ENCODE measurements at regions not wholly inside any gene's neighbourhood (a gene's known extent, or its start where the extent isn't known, plus 50 kb on each side); places are given as distances from the start of the nearest gene placed in this dataset.

GRCh38 chr2:181281206-181281832 lies 175.9 kb upstream of the ITGA4 start:
- TF ChIP-seq POLR2A (IDR thresholded peaks at IDR 0.05) (no peak), CTCF (IDR thresholded peaks at IDR 0.05) (no peak), POLR2AphosphoS5 (IDR thresholded peaks at IDR 0.05) (no peak), EP300 (IDR thresholded peaks at IDR 0.05; ENCODE audit: low read depth) (no peak)
- intact Hi-C loops (cut with DNase I; ENCODE audit: low total_unique reads), result no loop called here
- no peaks in the 10 kb centered on the region for H3K27me3 ChIP-seq
- WGBS, 2 donors (ENCODE audit: low coverage in 1 of 2), result 58 to 64% methylated on average over 2 of the region's 2 CpGs
- no peak for DNase-seq
- H3K4me1 ChIP-seq, result peaks cover 0 to 4% (median 0%) of the 10 kb centered on the region in 4 donors
- in situ Hi-C loops (cut with MboI; ENCODE audit: low pct_ligation_motif_present in 1 of 4, low pct_unique_long_range_greater_than_20kb in 1 of 4, low sequenced_read_pairs in 3 of 4), result no loop called here
- H3K9me3 ChIP-seq, result no peaks in the 10 kb centered on the region
- no peak overlapping the region for H3K4me3 ChIP-seq
- H3K27ac ChIP-seq, result no peak overlapping the region
- H3K36me3 ChIP-seq, result no peaks in the 10 kb centered on the region

GRCh38 chr2:181285116-181285515 lies 172.1 kb upstream of the ITGA4 start:
- Histone ChIP-seq H3K9me3 (no peaks in the 10 kb centered on the region), H3K27me3 (no peaks in the 10 kb centered on the region), H3K4me1 (peaks cover 0 to 4% (median 0%) of the 10 kb centered on the region in 4 donors), H3K4me3 (no peak overlapping the region), H3K27ac (no peak overlapping the region), H3K36me3 (no peaks in the 10 kb centered on the region)
- TF ChIP-seq CTCF (IDR thresholded peaks at IDR 0.05) (no peak), POLR2AphosphoS5 (IDR thresholded peaks at IDR 0.05) (no peak), POLR2A (IDR thresholded peaks at IDR 0.05) (no peak), EP300 (IDR thresholded peaks at IDR 0.05; ENCODE audit: low read depth) (no peak)
- in situ Hi-C loops (cut with MboI; ENCODE audit: low pct_ligation_motif_present in 1 of 4, low pct_unique_long_range_greater_than_20kb in 1 of 4, low sequenced_read_pairs in 3 of 4), result no loop called here
- WGBS, 2 donors (ENCODE audit: low coverage in 1 of 2), result 50 to 67% methylated on average over 2 to 3 of the region's 3 CpGs
- no peak for DNase-seq
- intact Hi-C loops (cut with DNase I; ENCODE audit: low total_unique reads), result no loop called here

GRCh38 chr2:181289698-181290097 lies 167.5 kb upstream of the ITGA4 start:
- intact Hi-C loops (cut with DNase I; ENCODE audit: low total_unique reads) (no loop called here), in situ Hi-C loops (cut with MboI; ENCODE audit: low pct_ligation_motif_present in 1 of 4, low pct_unique_long_range_greater_than_20kb in 1 of 4, low sequenced_read_pairs in 3 of 4) (no loop called here)
- Histone ChIP-seq H3K36me3 (no peaks in the 10 kb centered on the region), H3K27me3 (no peaks in the 10 kb centered on the region), H3K27ac (no peak overlapping the region), H3K9me3 (no peaks in the 10 kb centered on the region), H3K4me3 (no peak overlapping the region), H3K4me1 (no peaks in the 10 kb centered on the region)
- no peak for DNase-seq
- 94 to 96% methylated on average over 3 of the region's 3 CpGs for WGBS, 2 donors (ENCODE audit: low coverage in 1 of 2)
- no peak for TF ChIP-seq EP300 (IDR thresholded peaks at IDR 0.05; ENCODE audit: low read depth)
- TF ChIP-seq POLR2A (IDR thresholded peaks at IDR 0.05), result no peak
- no peak for TF ChIP-seq CTCF (IDR thresholded peaks at IDR 0.05)
- no peak for TF ChIP-seq POLR2AphosphoS5 (IDR thresholded peaks at IDR 0.05)

GRCh38 chr2:181290182-181290581 lies 167.0 kb upstream of the ITGA4 start:
- in situ Hi-C loops (cut with MboI; ENCODE audit: low pct_ligation_motif_present in 1 of 4, low pct_unique_long_range_greater_than_20kb in 1 of 4, low sequenced_read_pairs in 3 of 4) (no loop called here), intact Hi-C loops (cut with DNase I; ENCODE audit: low total_unique reads) (no loop called here)
- no peak for TF ChIP-seq POLR2A (IDR thresholded peaks at IDR 0.05)
- TF ChIP-seq CTCF (IDR thresholded peaks at IDR 0.05), result no peak
- Histone ChIP-seq H3K27me3 (no peaks in the 10 kb centered on the region), H3K27ac (no peak overlapping the region), H3K36me3 (no peaks in the 10 kb centered on the region), H3K9me3 (no peaks in the 10 kb centered on the region), H3K4me1 (no peaks in the 10 kb centered on the region), H3K4me3 (no peak overlapping the region)
- WGBS, 2 donors (ENCODE audit: low coverage in 1 of 2), result 90% methylated on average over 1 of the region's 1 CpG
- DNase-seq, result no peak
